DOHH2 (cell line): ENCODE measurements at regions not wholly inside any gene's neighbourhood (a gene's known extent, or its start where the extent isn't known, plus 50 kb on each side); places are given as distances from the start of the nearest gene placed in this dataset.

Source experiments
- H3F3A ChIP-seq: fragments of 200-600 bp; sonication (generic), shearing (Covaris generic); 2 replicates; pipeline ENCODE4 v1.6.0; 2016; ENCODE audit warnings: antibody characterized with exemption, mild to moderate bottlenecking; ENCODE audit not compliant: control insufficient read depth, insufficient read depth
- H3K27ac ChIP-seq: fragments of 200-600 bp; sonication (generic); 2 replicates; pipeline ENCODE4 v1.5.1; 2014; ENCODE audit warnings: low read depth, mild to moderate bottlenecking, low read length, moderate library complexity
- H3K27me3 ChIP-seq: fragments of 200-600 bp; sonication (generic); 2 replicates; pipeline ENCODE4 v1.6.1; 2014; ENCODE audit warnings: mild to moderate bottlenecking, low read length, mixed read lengths; ENCODE audit not compliant: control insufficient read depth
- H3K36me3 ChIP-seq: fragments of 200-600 bp; sonication (generic); 2 replicates; pipeline ENCODE4 v1.6.1; 2014; ENCODE audit warnings: mild to moderate bottlenecking, low read length, moderate library complexity, mixed read lengths; ENCODE audit not compliant: control insufficient read depth
- H3K4me1 ChIP-seq: fragments of 200-600 bp; sonication (generic); 2 replicates; pipeline ENCODE4 v1.6.1; 2014; ENCODE audit warnings: mild to moderate bottlenecking, low read length, mixed read lengths; ENCODE audit not compliant: control insufficient read depth
- H3K4me2 ChIP-seq: fragments of 200-600 bp; sonication (generic); 2 replicates; pipeline ENCODE4 v1.6.0; 2014; ENCODE audit warnings: mild to moderate bottlenecking, low read length, moderate library complexity
- H3K4me3 ChIP-seq: fragments of 200-600 bp; sonication (generic); 2 replicates; pipeline ENCODE4 v1.5.1; 2014; ENCODE audit warnings: mild to moderate bottlenecking, low read length, mixed read lengths
- H3K79me2 ChIP-seq: fragments of 200-600 bp; sonication (generic); 2 replicates; pipeline ENCODE4 v1.6.1; 2014; ENCODE audit warnings: mild to moderate bottlenecking, low read length, mixed read lengths; ENCODE audit not compliant: control insufficient read depth
- H3K9me2 ChIP-seq: fragments of 200-600 bp; sonication (generic); replicated peaks from 2 replicates; pipeline ENCODE4 v1.6.1; 2014; ENCODE audit warnings: mild to moderate bottlenecking, low read length, mixed read lengths; ENCODE audit not compliant: control insufficient read depth
- H3K9me3 ChIP-seq: fragments of 200-600 bp; sonication (generic); 2 replicates; pipeline ENCODE4 v1.6.1; 2014; ENCODE audit warnings: antibody characterized with exemption, low read length, mixed read lengths; ENCODE audit not compliant: control insufficient read depth, insufficient read depth
- H4K20me1 ChIP-seq: fragments of 200-600 bp; sonication (generic); 2 replicates; pipeline ENCODE4 v1.6.0; 2014; ENCODE audit warnings: low read depth, mild to moderate bottlenecking, antibody characterized with exemption, low read length, moderate library complexity; ENCODE audit not compliant: control insufficient read depth, insufficient read depth
- CTCF ChIP-seq: fragments of 200-600 bp; sonication (generic); IDR thresholded peaks from one replicate; pipeline ENCODE4 v1.5.1; 2014; ENCODE audit warnings: antibody characterized with exemption, mild to moderate bottlenecking, low read depth, low read length; ENCODE audit not compliant: poor library complexity, severe bottlenecking
- EZH2phosphoT487 ChIP-seq: fragments of 200-600 bp; sonication (generic); IDR thresholded peaks from 2 replicates; pipeline ENCODE4 v1.6.1; 2017; ENCODE audit warnings: borderline replicate concordance, mild to moderate bottlenecking, antibody characterized with exemption, low read length, moderate library complexity, mixed read lengths

GRCh38 chr3:59612444-59612715, 562.6 kb upstream of the CFAP20DC start:
- no peak overlapping the region for H3K4me2 ChIP-seq
- H3K27ac ChIP-seq: no peak overlapping the region
- H3K9me2 ChIP-seq: no peaks in the 10 kb centered on the region
- H3K27me3 ChIP-seq: no peaks in the 10 kb centered on the region
- no peaks in the 10 kb centered on the region for H3K9me3 ChIP-seq
- no peaks in the 10 kb centered on the region for H3K36me3 ChIP-seq
- H4K20me1 ChIP-seq: no peaks in the 10 kb centered on the region
- no peaks in the 10 kb centered on the region for H3K79me2 ChIP-seq
- H3F3A ChIP-seq: no peaks in the 10 kb centered on the region
- H3K4me1 ChIP-seq: no peaks in the 10 kb centered on the region
- no peak for TF ChIP-seq CTCF
- TF ChIP-seq EZH2phosphoT487: no peak
- H3K4me3 ChIP-seq: no peak overlapping the region

GRCh38 chr3:59611649-59612443, 562.0 kb upstream of the CFAP20DC start:
- Histone ChIP-seq H3K36me3 (no peaks in the 10 kb centered on the region), H3K9me2 (no peaks in the 10 kb centered on the region), H3K79me2 (no peaks in the 10 kb centered on the region), H3K27me3 (no peaks in the 10 kb centered on the region), H3K9me3 (no peaks in the 10 kb centered on the region), H3K4me2 (no peak overlapping the region), H3K4me1 (no peaks in the 10 kb centered on the region), H3F3A (no peaks in the 10 kb centered on the region), H3K27ac (no peak overlapping the region), H4K20me1 (no peaks in the 10 kb centered on the region), H3K4me3 (no peak overlapping the region)
- TF ChIP-seq EZH2phosphoT487: no peak
- TF ChIP-seq CTCF: no peak

GRCh38 chr3:59609657-59610348, 560.0 kb upstream of the CFAP20DC start:
- TF ChIP-seq CTCF: no peak
- TF ChIP-seq EZH2phosphoT487: no peak
- Histone ChIP-seq H3K4me2 (no peak overlapping the region), H3K4me1 (no peaks in the 10 kb centered on the region), H4K20me1 (no peaks in the 10 kb centered on the region), H3K36me3 (no peaks in the 10 kb centered on the region), H3F3A (no peaks in the 10 kb centered on the region), H3K9me3 (no peaks in the 10 kb centered on the region), H3K27ac (no peak overlapping the region), H3K27me3 (no peaks in the 10 kb centered on the region), H3K9me2 (no peaks in the 10 kb centered on the region), H3K4me3 (no peak overlapping the region), H3K79me2 (no peaks in the 10 kb centered on the region)
